Kidney epithelial cell (primary cell): ENCODE measurements at regions not wholly inside any gene's neighbourhood (a gene's known extent, or its start where the extent isn't known, plus 50 kb on each side); places are given as distances from the start of the nearest gene placed in this dataset.
A peak's percentile ranks its signal among the peaks of the same experiment; 100 is the strongest.

Experiments used
- DNase-seq: peaks from one replicate; pipeline ENCODE4 v3.0.0-alpha.2; 2010; ENCODE audit warnings: low read depth
- H3K27me3 ChIP-seq: 2 replicates; pipeline ENCODE4 v1.6.0; 2011; ENCODE audit warnings: low read length; ENCODE audit not compliant: control insufficient read depth, insufficient read depth
- H3K36me3 ChIP-seq: 2 replicates; pipeline ENCODE4 v1.5.1; 2011; ENCODE audit warnings: low read length; ENCODE audit not compliant: control insufficient read depth, insufficient read depth
- H3K4me3 ChIP-seq: 2 replicates; pipeline ENCODE4 v1.5.1; 2011; ENCODE audit warnings: low read depth, mild to moderate bottlenecking, control low read depth, low read length
- TF ChIP-seq, protein P1 (sequence below): IDR thresholded peaks from 2 replicates; pipeline ENCODE4 v1.5.1; 2011; ENCODE audit warnings: mild to moderate bottlenecking, moderate library complexity, low read length, control low read depth, inconsistent platforms; ENCODE audit not compliant: insufficient read depth, poor library complexity, severe bottlenecking

DNA sequence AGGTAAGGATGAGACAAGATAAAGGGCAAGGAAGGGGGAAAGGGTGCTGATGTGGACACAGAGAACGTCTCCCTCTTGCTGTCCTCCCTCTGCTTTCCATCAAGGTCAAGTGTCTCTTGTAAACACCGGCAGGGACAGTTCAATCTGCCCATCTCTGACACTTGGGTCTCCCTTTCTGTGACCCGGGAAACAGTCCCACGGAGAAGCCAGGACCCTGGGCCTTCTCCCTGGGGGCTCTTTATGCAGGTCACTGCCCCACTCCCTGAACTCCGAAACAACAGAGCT lies 254.3 kb downstream of the LTN1 start:
- Histone ChIP-seq H3K27me3 (no peaks in the 10 kb centered on the region), H3K36me3 (no peaks in the 10 kb centered on the region), H3K4me3 (no peak overlapping the region)
- no peak for DNase-seq
- TF ChIP-seq, protein P1, sequence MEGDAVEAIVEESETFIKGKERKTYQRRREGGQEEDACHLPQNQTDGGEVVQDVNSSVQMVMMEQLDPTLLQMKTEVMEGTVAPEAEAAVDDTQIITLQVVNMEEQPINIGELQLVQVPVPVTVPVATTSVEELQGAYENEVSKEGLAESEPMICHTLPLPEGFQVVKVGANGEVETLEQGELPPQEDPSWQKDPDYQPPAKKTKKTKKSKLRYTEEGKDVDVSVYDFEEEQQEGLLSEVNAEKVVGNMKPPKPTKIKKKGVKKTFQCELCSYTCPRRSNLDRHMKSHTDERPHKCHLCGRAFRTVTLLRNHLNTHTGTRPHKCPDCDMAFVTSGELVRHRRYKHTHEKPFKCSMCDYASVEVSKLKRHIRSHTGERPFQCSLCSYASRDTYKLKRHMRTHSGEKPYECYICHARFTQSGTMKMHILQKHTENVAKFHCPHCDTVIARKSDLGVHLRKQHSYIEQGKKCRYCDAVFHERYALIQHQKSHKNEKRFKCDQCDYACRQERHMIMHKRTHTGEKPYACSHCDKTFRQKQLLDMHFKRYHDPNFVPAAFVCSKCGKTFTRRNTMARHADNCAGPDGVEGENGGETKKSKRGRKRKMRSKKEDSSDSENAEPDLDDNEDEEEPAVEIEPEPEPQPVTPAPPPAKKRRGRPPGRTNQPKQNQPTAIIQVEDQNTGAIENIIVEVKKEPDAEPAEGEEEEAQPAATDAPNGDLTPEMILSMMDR: no peak

DNA sequence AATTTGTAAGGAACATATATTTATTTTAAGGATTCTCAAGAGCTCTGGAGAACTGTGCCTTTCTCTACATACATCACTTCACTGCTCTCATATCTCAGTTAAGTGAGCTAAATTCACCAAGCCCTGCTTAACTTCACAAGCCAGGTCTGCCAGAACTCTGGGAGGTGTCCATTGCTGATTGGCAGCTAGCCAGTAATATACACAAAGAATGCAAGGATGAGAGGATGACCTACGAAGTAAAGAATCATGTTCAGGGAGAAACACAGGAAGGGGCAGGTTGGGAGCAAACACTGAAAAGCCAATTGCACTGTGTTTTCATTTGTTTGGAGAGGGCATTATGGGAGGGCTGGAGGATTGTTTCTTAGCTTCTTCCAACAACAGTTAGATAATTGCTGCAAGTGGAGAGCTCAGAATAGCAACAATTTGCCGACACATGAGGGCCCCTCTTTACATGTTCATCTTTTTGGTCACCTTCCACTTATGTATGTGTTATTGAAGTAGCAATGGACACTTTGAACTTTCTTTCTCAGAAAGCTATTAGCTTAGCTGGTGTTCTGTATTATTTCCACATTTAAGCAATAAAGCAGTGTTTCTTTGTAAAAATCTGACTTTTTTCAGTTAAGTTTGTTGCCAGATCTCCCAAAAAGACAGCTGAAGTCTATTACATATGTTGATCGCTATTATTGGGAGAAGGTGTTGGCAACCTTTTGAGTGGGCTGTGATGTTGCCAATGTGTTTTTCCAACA lies 254.8 kb downstream of the LTN1 start:
- H3K4me3 ChIP-seq: no peak overlapping the region
- no peak for DNase-seq
- TF ChIP-seq, protein P1: no peak

DNA sequence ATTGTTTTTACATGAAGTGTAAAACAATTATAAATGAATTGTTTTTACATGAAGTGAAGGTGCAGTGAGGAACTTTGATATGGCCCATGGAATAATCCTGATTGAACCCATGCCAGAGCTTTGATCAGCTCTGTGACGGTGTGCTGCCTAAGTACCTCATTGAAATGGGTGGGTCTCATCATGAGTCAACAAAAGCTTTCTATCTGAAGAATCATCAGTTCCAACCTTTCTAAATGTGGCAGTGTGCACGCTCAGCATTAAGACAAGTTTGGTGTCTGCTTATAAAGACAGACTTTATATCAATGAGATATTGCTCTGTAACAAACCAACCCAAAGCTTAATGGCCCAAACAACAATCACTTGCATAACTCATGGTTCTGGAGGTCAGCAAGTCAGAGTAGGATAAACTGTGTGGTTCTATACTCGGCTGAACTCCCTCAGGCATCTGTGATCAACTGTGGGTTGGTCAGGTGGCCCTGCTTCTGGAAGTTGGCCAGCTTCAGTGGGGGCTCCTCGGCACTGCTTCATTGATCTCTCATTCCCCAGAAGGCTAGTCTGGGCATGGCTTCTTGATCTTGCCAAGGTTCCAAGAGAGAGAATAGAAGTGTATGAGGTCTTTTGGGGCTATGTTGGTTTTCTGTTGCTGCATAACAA lies 258.0 kb downstream of the LTN1 start:
- no peaks in the 10 kb centered on the region for H3K27me3 ChIP-seq
- peak; percentile 37 for DNase-seq

More for the DNA sequence above, 254.8 kb downstream of the LTN1 start:
- H3K27me3 ChIP-seq: no peaks in the 10 kb centered on the region
- no peaks in the 10 kb centered on the region for H3K36me3 ChIP-seq

DNA sequence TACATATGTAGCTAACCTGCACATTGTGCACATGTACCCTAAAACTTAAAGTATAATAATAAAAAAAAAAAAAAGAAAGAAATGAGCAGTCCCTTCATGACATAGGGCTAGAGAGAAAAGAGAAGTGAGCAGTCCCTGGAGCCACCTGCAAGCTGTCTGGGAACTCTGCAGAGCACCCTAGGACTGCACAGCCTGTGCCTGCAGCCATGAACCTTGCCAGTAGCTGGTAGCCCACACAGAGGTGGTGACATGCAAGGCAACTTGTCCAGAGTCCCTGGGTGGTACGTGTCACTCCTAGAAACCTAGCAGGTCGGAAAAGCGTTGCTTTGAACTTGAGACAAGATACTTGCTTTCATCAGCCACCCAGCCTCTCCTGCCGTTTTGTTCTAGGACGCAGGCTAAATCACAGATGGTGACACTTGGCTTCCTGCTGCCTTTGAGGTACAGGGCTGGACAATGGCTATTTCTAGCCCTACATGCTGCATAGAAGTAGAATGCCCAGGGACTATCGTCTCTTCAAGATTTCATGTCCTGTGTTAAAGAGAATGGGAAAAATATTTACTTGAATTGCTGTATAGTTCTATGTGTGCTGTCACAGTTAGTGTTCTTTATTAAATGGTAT lies 260.9 kb downstream of the LTN1 start:
- no peaks in the 10 kb centered on the region for H3K27me3 ChIP-seq
- no peak for DNase-seq
- TF ChIP-seq, protein P1: no peak

More for the DNA sequence above, 258.0 kb downstream of the LTN1 start:
- TF ChIP-seq, protein P1: no peak
- Histone ChIP-seq H3K4me3 (no peak overlapping the region), H3K36me3 (no peaks in the 10 kb centered on the region)

DNA sequence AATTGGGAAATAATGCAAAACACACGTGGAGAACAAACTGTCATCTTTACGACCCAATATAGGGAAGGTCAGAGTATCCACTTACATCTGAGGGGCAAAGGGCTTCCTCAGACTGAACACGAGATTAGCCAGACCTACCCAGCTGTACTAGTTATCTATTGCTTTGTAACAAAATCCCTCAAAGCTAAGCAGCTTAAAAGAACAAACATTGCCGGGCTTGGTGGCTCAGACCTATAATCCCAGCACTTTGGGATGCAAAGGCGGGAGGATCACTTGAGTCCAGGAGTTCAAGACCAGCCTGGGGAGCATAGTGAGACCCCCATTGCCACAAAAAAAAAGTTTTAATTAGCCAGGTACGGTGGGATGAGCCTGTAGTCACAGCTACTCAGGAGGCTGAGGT lies 262.8 kb downstream of the LTN1 start:
- H3K27me3 ChIP-seq: no peaks in the 10 kb centered on the region
- H3K36me3 ChIP-seq: no peaks in the 10 kb centered on the region
- TF ChIP-seq, protein P1: no peak
- DNase-seq: no peak
- no peak overlapping the region for H3K4me3 ChIP-seq

More for the DNA sequence above, 260.9 kb downstream of the LTN1 start:
- H3K36me3 ChIP-seq: no peaks in the 10 kb centered on the region
- H3K4me3 ChIP-seq: no peak overlapping the region
